GM12892 (cell line): ENCODE measurements at regions not wholly inside any gene's neighbourhood (a gene's known extent, or its start where the extent isn't known, plus 50 kb on each side); places are given as distances from the start of the nearest gene placed in this dataset.
"Not testable (repeated sequence)": the region's sequence is repeated elsewhere in the genome, so short reads cannot be mapped to it uniquely, and the experiment has no call there.

Experiments used
- DNase-seq: peaks from one replicate; pipeline ENCODE4 v3.0.0; 2011; ENCODE audit not compliant: insufficient read length
- FAIRE-seq: peaks from 2 replicates; lab custom pipeline; 2011; peaks lifted over from hg19 to GRCh38; lab: Jason Lieb, UNC
- POLR2A ChIP-seq: IDR thresholded peaks from 2 replicates; pipeline ENCODE4 v1.6.1; 2011; ENCODE audit warnings: low read depth, low read length, control low read depth
- POLR2AphosphoS5 ChIP-seq: IDR thresholded peaks from 2 replicates; pipeline ENCODE4 v1.6.1; 2011; ENCODE audit warnings: low read depth, low read length, control low read depth
- TAF1 ChIP-seq: IDR thresholded peaks from 2 replicates; pipeline ENCODE4 v1.6.1; 2011; ENCODE audit warnings: low read depth, mild to moderate bottlenecking, control low read depth, low read length, borderline replicate concordance

- DNase-seq = no peak
- TF ChIP-seq POLR2A (no peak), POLR2AphosphoS5 (no peak), TAF1 (no peak)
- no peak for FAIRE-seq
These were observed 151.4 kb upstream of the P2RY1 start for GRCh38 chr3:152683521-152683999.

GRCh38 chr3:152684279-152684678 is 150.7 kb upstream of the P2RY1 start:
- TF ChIP-seq TAF1 = no peak
- TF ChIP-seq POLR2AphosphoS5 = no peak
- TF ChIP-seq POLR2A = no peak
- DNase-seq = no peak

GRCh38 chr3:152688313-152688712 is 146.6 kb upstream of the P2RY1 start:
- FAIRE-seq (no peak), DNase-seq (no peak)
- TF ChIP-seq TAF1 = no peak
- no peak for TF ChIP-seq POLR2A
- no peak for TF ChIP-seq POLR2AphosphoS5

More at GRCh38 chr3:152684279-152684678, 150.7 kb upstream of the P2RY1 start:
- no peak for FAIRE-seq

GRCh38 chr3:152692326-152692725 is 142.6 kb upstream of the P2RY1 start:
- not testable (repeated sequence) for DNase-seq, FAIRE-seq

- DNase-seq, FAIRE-seq: not testable (repeated sequence)
These were observed 141.2 kb upstream of the P2RY1 start for GRCh38 chr3:152693521-152694250.

GRCh38 chr3:152695840-152696239 is 139.1 kb upstream of the P2RY1 start:
- FAIRE-seq = no peak
- TF ChIP-seq TAF1 (no peak), POLR2AphosphoS5 (no peak), POLR2A (no peak)
- DNase-seq = no peak

- no peak for TF ChIP-seq TAF1
- no peak for TF ChIP-seq POLR2AphosphoS5
- no peak for TF ChIP-seq POLR2A
- DNase-seq (no peak), FAIRE-seq (no peak)
These were observed 138.0 kb upstream of the P2RY1 start for GRCh38 chr3:152696962-152697361.

GRCh38 chr3:152703245-152703890 is 131.6 kb upstream of the P2RY1 start:
- TF ChIP-seq POLR2A (no peak), POLR2AphosphoS5 (no peak), TAF1 (no peak)
- FAIRE-seq (no peak), DNase-seq (no peak)

- peak; percentile 88 for FAIRE-seq
- TF ChIP-seq POLR2A (no peak), TAF1 (no peak), POLR2AphosphoS5 (no peak)
- DNase-seq = no peak
These were observed 127.8 kb upstream of the P2RY1 start for GRCh38 chr3:152706991-152707713.

- TF ChIP-seq POLR2AphosphoS5 = no peak
- TF ChIP-seq POLR2A = no peak
- no peak for TF ChIP-seq TAF1
- DNase-seq = no peak
- no peak for FAIRE-seq
These were observed 125.3 kb upstream of the P2RY1 start for GRCh38 chr3:152709659-152710058.

- DNase-seq (no peak), FAIRE-seq (no peak)
- TF ChIP-seq POLR2AphosphoS5 (no peak), TAF1 (no peak), POLR2A (no peak)
These were observed 124.4 kb upstream of the P2RY1 start for GRCh38 chr3:152710549-152710948.
